ENCODE measurements at regions not wholly inside any gene's neighbourhood (a gene's known extent, or its start where the extent isn't known, plus 50 kb on each side); places are given as distances from the start of the nearest gene placed in this dataset.

- Mint-ChIP-seq H3K4me3 (no peak overlapping the region), H3K27me3 (peaks cover 19% of the 10 kb centered on the region), H3K4me1 (peaks cover 16% of the 10 kb centered on the region), H3K9me3 (no peaks in the 10 kb centered on the region), H3K27ac (no peak overlapping the region), H3K36me3 (no peaks in the 10 kb centered on the region)
- no peak for ATAC-seq
Observed at GRCh38 chr5:74259572-74259971, 381.0 kb downstream of the ENC1 start.

DNA sequence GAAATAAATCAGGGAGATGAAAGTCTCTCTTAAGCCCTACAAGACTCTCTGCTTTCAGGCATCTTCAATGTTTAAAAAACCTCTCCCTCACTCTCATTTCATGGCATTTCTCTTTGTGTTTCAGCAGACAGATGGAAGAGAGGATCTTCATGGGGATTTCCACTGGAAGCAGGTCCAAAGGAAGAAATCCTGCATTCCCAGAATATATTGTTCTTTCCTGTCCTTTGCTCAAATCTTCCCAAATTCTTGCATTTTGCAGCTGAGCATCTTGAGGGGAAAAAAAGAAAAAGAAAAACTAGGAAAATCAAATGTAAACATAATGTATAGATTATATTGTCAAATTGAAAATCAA lies 382.2 kb downstream of the ENC1 start:
- H3K27ac Mint-ChIP-seq: no peak overlapping the region
- H3K27me3 Mint-ChIP-seq: peaks cover 22% of the 10 kb centered on the region
- H3K36me3 Mint-ChIP-seq: no peaks in the 10 kb centered on the region
- H3K4me3 Mint-ChIP-seq: no peak overlapping the region
- no peaks in the 10 kb centered on the region for H3K9me3 Mint-ChIP-seq
- no peak for ATAC-seq
- H3K4me1 Mint-ChIP-seq: peaks cover 16% of the 10 kb centered on the region

GRCh38 chr5:74257645-74258313 lies 382.7 kb downstream of the ENC1 start:
- peaks cover 27% of the 10 kb centered on the region for H3K27me3 Mint-ChIP-seq
- H3K4me3 Mint-ChIP-seq: no peak overlapping the region
- H3K4me1 Mint-ChIP-seq: peaks cover 16% of the 10 kb centered on the region
- H3K36me3 Mint-ChIP-seq: no peaks in the 10 kb centered on the region
- no peak for ATAC-seq
- no peaks in the 10 kb centered on the region for H3K9me3 Mint-ChIP-seq
- no peak overlapping the region for H3K27ac Mint-ChIP-seq

- H3K36me3 Mint-ChIP-seq: no peaks in the 10 kb centered on the region
- peaks cover 33% of the 10 kb centered on the region for H3K27me3 Mint-ChIP-seq
- H3K4me1 Mint-ChIP-seq: peaks cover 16% of the 10 kb centered on the region
- H3K4me3 Mint-ChIP-seq: no peak overlapping the region
- no peak overlapping the region for H3K27ac Mint-ChIP-seq
- no peak for ATAC-seq
- H3K9me3 Mint-ChIP-seq: no peaks in the 10 kb centered on the region
Observed at GRCh38 chr5:74257060-74257527, 383.4 kb downstream of the ENC1 start.

DNA sequence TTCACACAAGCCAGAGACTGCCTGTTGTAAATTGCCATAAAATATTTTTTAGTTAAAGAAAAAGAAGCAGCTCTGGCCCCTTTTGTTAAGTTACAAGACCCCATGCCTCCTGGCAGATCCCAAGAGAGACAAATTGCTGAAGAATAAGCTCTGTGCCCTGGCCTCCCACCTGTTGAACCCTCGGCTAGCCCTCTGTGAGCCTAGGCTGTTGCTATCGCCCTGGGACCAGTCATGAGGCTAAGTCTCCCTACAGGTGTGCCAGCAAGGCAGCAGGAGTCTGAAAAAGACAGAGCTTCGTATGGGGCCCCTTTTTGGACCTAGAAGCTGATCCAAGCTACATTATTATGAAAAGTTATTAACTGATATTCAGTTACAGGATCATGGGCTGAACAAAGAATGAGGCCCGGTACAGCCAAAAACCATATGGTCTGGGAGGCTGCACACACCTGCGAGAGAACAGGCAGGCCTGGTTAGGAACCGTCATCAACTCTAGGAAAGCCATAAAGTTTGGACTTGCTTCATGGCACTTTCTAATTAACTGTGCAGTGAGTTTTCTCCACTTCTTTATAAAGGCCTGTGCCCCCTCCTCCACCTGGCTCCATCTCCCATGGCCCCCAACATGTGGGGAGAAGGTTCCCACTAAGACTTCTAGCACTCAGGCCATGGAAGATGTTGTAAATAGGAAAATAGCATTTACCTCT lies 384.7 kb downstream of the ENC1 start:
- peaks cover 16% of the 10 kb centered on the region for H3K4me1 Mint-ChIP-seq
- H3K27ac Mint-ChIP-seq: no peak overlapping the region
- H3K36me3 Mint-ChIP-seq: no peaks in the 10 kb centered on the region
- no peak overlapping the region for H3K4me3 Mint-ChIP-seq
- no peaks in the 10 kb centered on the region for H3K9me3 Mint-ChIP-seq
- no peak for ATAC-seq
- H3K27me3 Mint-ChIP-seq: peaks cover 43% of the 10 kb centered on the region

DNA sequence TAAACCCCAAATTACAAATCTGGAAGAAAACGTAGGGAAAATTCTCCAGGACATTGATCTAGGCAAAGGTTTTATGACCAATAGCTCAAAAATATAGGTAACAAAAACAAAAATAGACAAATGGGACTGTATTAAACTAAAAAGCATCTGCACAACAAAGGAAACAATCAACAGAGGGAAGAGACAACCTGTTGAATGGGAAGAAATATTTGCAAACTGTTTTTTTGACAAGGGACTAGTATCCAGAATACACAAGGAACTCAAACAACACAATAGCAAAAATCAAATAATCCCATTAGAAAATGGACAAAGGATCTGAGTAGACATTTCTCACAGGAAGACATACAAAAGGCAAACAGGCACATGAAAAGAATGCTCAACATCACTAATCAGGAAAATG lies 386.3 kb downstream of the ENC1 start:
- Mint-ChIP-seq H3K4me3 (no peak overlapping the region), H3K27ac (no peak overlapping the region), H3K36me3 (no peaks in the 10 kb centered on the region), H3K4me1 (peaks cover 16% of the 10 kb centered on the region), H3K27me3 (peaks cover 43% of the 10 kb centered on the region), H3K9me3 (no peaks in the 10 kb centered on the region)
- no peak for ATAC-seq

DNA sequence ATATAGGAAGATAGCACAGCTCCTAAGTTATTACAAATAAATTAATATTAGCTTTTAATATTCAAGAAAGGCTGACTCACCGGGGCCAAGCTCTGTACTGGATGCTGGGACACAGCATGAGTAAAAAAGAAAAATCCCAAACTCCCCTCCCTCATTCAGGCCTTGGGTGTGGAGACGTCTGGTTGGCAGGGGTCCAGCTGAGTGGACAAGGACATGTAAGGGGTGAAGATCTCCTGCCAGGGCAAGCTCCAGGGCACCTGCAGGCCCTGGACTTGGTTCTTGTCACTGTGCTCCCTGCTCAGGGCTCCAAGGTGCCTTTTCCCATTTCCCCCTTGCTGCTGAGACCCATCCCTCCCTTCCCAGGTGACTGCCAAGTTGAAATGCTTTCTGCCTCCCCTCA lies 388.5 kb downstream of the ENC1 start:
- Mint-ChIP-seq H3K4me1 (peaks cover 3% of the 10 kb centered on the region), H3K36me3 (no peaks in the 10 kb centered on the region), H3K4me3 (no peak overlapping the region), H3K27ac (no peak overlapping the region), H3K27me3 (peaks cover 45% of the 10 kb centered on the region), H3K9me3 (no peaks in the 10 kb centered on the region)
- ATAC-seq: no peak

DNA sequence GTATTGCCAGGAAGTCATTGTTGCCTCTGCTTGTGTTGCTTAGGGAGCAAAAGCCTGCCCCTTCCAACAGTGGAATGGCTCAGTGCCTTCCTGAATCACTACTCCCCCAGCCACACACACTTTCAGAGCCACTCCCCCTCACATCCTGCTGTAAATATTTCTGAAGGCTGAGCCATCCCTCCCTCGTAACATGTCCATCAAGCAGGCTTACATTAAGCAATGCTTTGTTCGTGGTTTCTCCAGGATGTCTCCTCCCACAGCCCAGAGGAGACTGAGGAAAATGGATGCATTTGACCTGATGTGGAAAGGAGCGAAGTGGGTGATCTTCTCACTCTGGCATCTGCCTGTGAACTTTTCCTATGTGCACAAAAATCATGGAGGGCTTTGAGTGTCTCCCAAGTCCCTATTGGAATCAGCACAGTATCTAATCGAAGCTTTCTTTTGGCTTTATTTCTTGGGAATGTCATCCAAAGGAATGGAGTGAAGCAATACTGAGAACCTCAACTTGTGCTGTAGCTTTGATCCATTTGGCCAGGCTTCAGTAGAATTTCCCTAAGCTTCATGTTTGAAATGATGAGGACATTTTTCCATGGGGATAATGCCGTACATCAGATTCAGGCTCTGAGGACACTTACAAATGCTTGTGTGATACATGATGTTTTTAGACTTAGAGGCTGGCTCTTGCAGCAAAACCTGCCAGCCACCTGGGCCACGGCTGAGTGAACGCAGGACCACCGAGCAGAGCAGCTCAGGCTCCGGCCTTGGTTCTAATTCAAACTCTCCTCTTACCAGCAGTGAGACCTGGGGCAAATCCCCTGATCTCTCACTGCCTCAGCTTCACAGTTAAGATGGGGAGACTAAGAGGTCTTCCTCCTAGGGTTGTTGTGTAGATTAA lies 389.1 kb downstream of the ENC1 start:
- Mint-ChIP-seq H3K27ac (no peak overlapping the region), H3K36me3 (no peaks in the 10 kb centered on the region), H3K27me3 (peaks cover 41% of the 10 kb centered on the region), H3K4me3 (no peak overlapping the region), H3K4me1 (no peaks in the 10 kb centered on the region), H3K9me3 (no peaks in the 10 kb centered on the region)
- no peak for ATAC-seq

DNA sequence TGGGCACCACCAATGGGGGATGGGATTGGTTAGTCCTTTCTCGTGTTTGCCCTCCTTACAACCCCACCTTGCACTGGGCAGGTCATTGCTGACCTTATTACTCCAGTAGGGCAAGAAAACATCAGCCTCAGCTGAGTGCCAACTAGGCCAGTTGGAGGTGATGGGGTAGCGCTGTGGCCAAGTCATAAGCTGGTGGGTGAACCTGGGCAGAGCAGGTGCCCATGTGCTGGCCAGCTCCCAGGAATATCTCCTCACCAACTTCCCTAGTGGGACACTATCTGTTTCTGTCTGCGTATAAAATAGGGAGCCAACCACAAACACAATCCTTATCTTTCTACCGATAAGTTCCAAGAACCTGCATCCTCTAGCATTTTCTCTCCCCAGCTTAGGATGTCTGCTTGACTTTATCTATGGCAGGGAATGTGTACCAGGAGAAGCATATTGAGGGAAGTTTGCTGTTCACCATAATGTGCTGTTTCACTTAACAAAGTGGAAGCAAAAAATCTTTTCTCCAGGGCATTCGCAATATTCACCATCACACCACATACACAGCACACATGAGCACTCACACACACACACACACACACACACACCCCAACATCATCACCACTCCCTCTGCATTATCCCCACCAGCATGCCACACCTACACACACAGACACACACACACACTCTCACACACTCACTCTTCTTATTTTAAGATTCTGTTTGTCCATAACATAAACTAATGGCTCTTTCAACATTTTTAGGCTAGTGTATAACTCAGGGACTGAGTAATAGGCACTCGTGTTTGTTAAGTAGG lies 390.0 kb downstream of the ENC1 start:
- H3K27ac Mint-ChIP-seq: no peak overlapping the region
- peak; percentile 41 for ATAC-seq
- no peaks in the 10 kb centered on the region for H3K4me1 Mint-ChIP-seq
- H3K36me3 Mint-ChIP-seq: no peaks in the 10 kb centered on the region
- peaks cover 41% of the 10 kb centered on the region for H3K27me3 Mint-ChIP-seq
- no peaks in the 10 kb centered on the region for H3K9me3 Mint-ChIP-seq
- H3K4me3 Mint-ChIP-seq: no peak overlapping the region

GRCh38 chr5:74248576-74248975 lies 392.0 kb downstream of the ENC1 start:
- Mint-ChIP-seq H3K4me1 (no peaks in the 10 kb centered on the region), H3K36me3 (no peaks in the 10 kb centered on the region), H3K4me3 (no peak overlapping the region), H3K9me3 (no peaks in the 10 kb centered on the region), H3K27me3 (peaks cover 41% of the 10 kb centered on the region), H3K27ac (no peak overlapping the region)
- no peak for ATAC-seq

- H3K27ac Mint-ChIP-seq: no peak overlapping the region
- peaks cover 26% of the 10 kb centered on the region for H3K27me3 Mint-ChIP-seq
- no peak for ATAC-seq
- no peaks in the 10 kb centered on the region for H3K36me3 Mint-ChIP-seq
- no peak overlapping the region for H3K4me3 Mint-ChIP-seq
- H3K4me1 Mint-ChIP-seq: no peaks in the 10 kb centered on the region
- H3K9me3 Mint-ChIP-seq: no peaks in the 10 kb centered on the region
Observed at GRCh38 chr5:74244406-74244805, 396.1 kb downstream of the ENC1 start.

- no peaks in the 10 kb centered on the region for H3K9me3 Mint-ChIP-seq
- peaks cover 26% of the 10 kb centered on the region for H3K27me3 Mint-ChIP-seq
- no peaks in the 10 kb centered on the region for H3K36me3 Mint-ChIP-seq
- no peak overlapping the region for H3K27ac Mint-ChIP-seq
- H3K4me1 Mint-ChIP-seq: no peaks in the 10 kb centered on the region
- no peak for ATAC-seq
- no peak overlapping the region for H3K4me3 Mint-ChIP-seq
Observed at GRCh38 chr5:74243634-74244033, 396.9 kb downstream of the ENC1 start.

- Mint-ChIP-seq H3K4me1 (no peaks in the 10 kb centered on the region), H3K36me3 (no peaks in the 10 kb centered on the region), H3K27me3 (peaks cover 23% of the 10 kb centered on the region), H3K27ac (no peak overlapping the region), H3K9me3 (no peaks in the 10 kb centered on the region), H3K4me3 (no peak overlapping the region)
- ATAC-seq: no peak
Observed at GRCh38 chr5:74242516-74242915, 398.0 kb downstream of the ENC1 start.

- Mint-ChIP-seq H3K27me3 (peaks cover 18% of the 10 kb centered on the region), H3K4me1 (no peaks in the 10 kb centered on the region), H3K4me3 (no peak overlapping the region), H3K36me3 (no peaks in the 10 kb centered on the region), H3K27ac (no peak overlapping the region), H3K9me3 (no peaks in the 10 kb centered on the region)
- ATAC-seq: no peak
Observed at GRCh38 chr5:74241751-74242140, 398.8 kb downstream of the ENC1 start.

All from stimulated activated memory B cell treated with anti-CD40 and anti-IgM and Interleukin-4, amounts not matched to agents 10 μg/mL and 1 μg/mL and 100 μg/mL, for 72 hours (primary cell).